Naive thymus-derived CD4-positive, alpha-beta T cell (primary cell): ENCODE measurements at regions not wholly inside any gene's neighbourhood (a gene's known extent, or its start where the extent isn't known, plus 50 kb on each side); places are given as distances from the start of the nearest gene placed in this dataset.
A peak's percentile ranks its signal among the peaks of the same experiment; 100 is the strongest.

ENCODE experiments used
- ATAC-seq: fragments of 150-1000 bp; cut with Tn5 transposase; 2 replicates; pipeline ENCODE4 v1.10.0; 2021; ENCODE audit warnings: mild to moderate bottlenecking, moderate library complexity
- CTCF ChIA-PET: fragments of 350-600 bp; sonication (Branson Sonifier 250); formaldehyde crosslinking; loops from one replicate; lab custom pipeline; 2021; ENCODE audit warnings: antibody characterized with exemption; lab: Charles Lee
- POLR2A ChIA-PET: fragments of 350-600 bp; sonication (Branson Sonifier 250); formaldehyde crosslinking; loops from one replicate; lab custom pipeline; 2021; ENCODE audit warnings: antibody characterized with exemption, inconsistent platforms; lab: Charles Lee
- DNase-seq, 9 donors: peaks; one replicate each; pipeline versions ENCODE4 v3.0.0 to v3.0.0-alpha.2; 2020 to 2022; ENCODE audit warnings: mixed read lengths in 1 of 9
- H3K27ac ChIP-seq: one replicate; pipeline ENCODE4 v1.7.0; 2013; ENCODE audit warnings: mild to moderate bottlenecking, low read depth, low read length, moderate library complexity
- H3K27me3 ChIP-seq, 2 donors: one replicate each; pipeline ENCODE4 v1.7.0; 2013; ENCODE audit warnings: low read length in 2 of 2, mild to moderate bottlenecking in 2 of 2, moderate library complexity in 2 of 2; ENCODE audit not compliant: control insufficient read depth in 2 of 2, insufficient read depth in 2 of 2
- H3K36me3 ChIP-seq, 3 experiments: 1 replicate in 2 of 3; 2 replicates in 1 of 3; pipeline ENCODE4 v1.7.0; 2013; ENCODE audit warnings: low read length in 3 of 3, mild to moderate bottlenecking in 3 of 3, moderate library complexity in 1 of 3; ENCODE audit not compliant: insufficient read depth in 3 of 3, control insufficient read depth in 2 of 3
- H3K4me1 ChIP-seq, 2 donors: one replicate each; pipeline ENCODE4 v1.7.0; 2013; ENCODE audit warnings: low read length in 2 of 2, mild to moderate bottlenecking in 2 of 2, moderate library complexity in 1 of 2; ENCODE audit not compliant: control insufficient read depth in 2 of 2, insufficient read depth in 2 of 2
- H3K4me3 ChIP-seq: 2 replicates; pipeline ENCODE4 v1.7.0; 2013; ENCODE audit warnings: mild to moderate bottlenecking, low read length
- H3K9me3 ChIP-seq, 3 experiments: 1 replicate in 2 of 3; 2 replicates in 1 of 3; pipeline ENCODE4 v1.7.0; 2013; ENCODE audit warnings: low read length in 3 of 3; ENCODE audit not compliant: control insufficient read depth in 2 of 3
- H3K27ac Mint-ChIP-seq, 9 donors: one replicate each; pipeline ENCODE4 v1.8.0; 2020 to 2022; ENCODE audit warnings: mixed read lengths in 9 of 9, mild to moderate bottlenecking in 8 of 9, moderate library complexity in 5 of 9, inconsistent platforms in 2 of 9
- H3K27me3 Mint-ChIP-seq, 5 donors: one replicate each; pipeline ENCODE4 v1.8.0; 2021 to 2022; ENCODE audit warnings: mixed read lengths in 5 of 5, mild to moderate bottlenecking in 1 of 5
- H3K36me3 Mint-ChIP-seq, 5 donors: one replicate each; pipeline ENCODE4 v1.8.0; 2020 to 2022; ENCODE audit warnings: mixed read lengths in 5 of 5, mild to moderate bottlenecking in 3 of 5, inconsistent platforms in 1 of 5
- H3K4me1 Mint-ChIP-seq, 7 donors: one replicate each; pipeline ENCODE4 v1.8.0; 2020 to 2022; ENCODE audit warnings: mixed read lengths in 7 of 7, mild to moderate bottlenecking in 3 of 7, inconsistent platforms in 1 of 7
- H3K4me3 Mint-ChIP-seq, 10 donors: one replicate each; pipeline ENCODE4 v1.8.0; 2020 to 2022; ENCODE audit warnings: mild to moderate bottlenecking in 10 of 10, mixed read lengths in 10 of 10, moderate library complexity in 6 of 10, inconsistent platforms in 2 of 10
- H3K9me3 Mint-ChIP-seq, 11 donors: one replicate each; pipeline ENCODE4 v1.8.0; 2020 to 2022; ENCODE audit warnings: mixed read lengths in 11 of 11, mild to moderate bottlenecking in 4 of 11, inconsistent platforms in 1 of 11, moderate library complexity in 1 of 11
- intact Hi-C, 2 donors: fragments of 100-400 bp; cut with micrococcal nuclease; formaldehyde crosslinking; loops; one replicate each; pipeline ENCODE4 v1.15.1; 2023

- no peaks in the 10 kb centered on the region for H3K9me3 ChIP-seq
- Mint-ChIP-seq H3K27ac (no peak overlapping the region), H3K9me3 (no peaks in the 10 kb centered on the region), H3K4me3 (no peak overlapping the region), H3K4me1 (peaks cover 0 to 4% (median 0%) of the 10 kb centered on the region in 7 donors), H3K27me3 (peaks cover 7 to 57% (median 34%) of the 10 kb centered on the region in 5 donors), H3K36me3 (no peaks in the 10 kb centered on the region)
- ChIA-PET POLR2A (no interaction called here), CTCF (no interaction called here)
- H3K27ac ChIP-seq, result no peak overlapping the region
- intact Hi-C loops, result no loop called here
- no peaks in the 10 kb centered on the region for H3K36me3 ChIP-seq
- no peaks in the 10 kb centered on the region for H3K4me1 ChIP-seq
- DNase-seq (no peak), ATAC-seq (no peak)
- H3K27me3 ChIP-seq, result no peaks in the 10 kb centered on the region
- no peak overlapping the region for H3K4me3 ChIP-seq
These were observed 57.8 kb upstream of the OTOS start for GRCh38 chr2:240198226-240198625.

- intact Hi-C loops, result no loop called here
- Mint-ChIP-seq H3K9me3 (peaks cover 0 to 1% (median 0%) of the 10 kb centered on the region in 11 donors), H3K27me3 (peaks cover 7 to 57% (median 29%) of the 10 kb centered on the region in 5 donors), H3K27ac (no peak overlapping the region), H3K4me3 (no peak overlapping the region), H3K36me3 (no peaks in the 10 kb centered on the region), H3K4me1 (peaks cover 0 to 4% (median 0%) of the 10 kb centered on the region in 7 donors)
- Histone ChIP-seq H3K4me3 (no peak overlapping the region), H3K27ac (no peak overlapping the region), H3K27me3 (no peaks in the 10 kb centered on the region), H3K9me3 (no peaks in the 10 kb centered on the region), H3K4me1 (no peaks in the 10 kb centered on the region), H3K36me3 (no peaks in the 10 kb centered on the region)
- DNase-seq (peak in 1 of 9 donors; percentile 7), ATAC-seq (no peak)
- CTCF ChIA-PET, result no interaction called here
- POLR2A ChIA-PET, result no interaction called here
These were observed 58.8 kb upstream of the OTOS start for GRCh38 chr2:240199133-240199870.

- Mint-ChIP-seq H3K9me3 (peaks cover 0 to 1% (median 0%) of the 10 kb centered on the region in 11 donors), H3K4me1 (peaks cover 0 to 4% (median 0%) of the 10 kb centered on the region in 7 donors), H3K36me3 (no peaks in the 10 kb centered on the region), H3K27ac (no peak overlapping the region), H3K4me3 (peak overlapping the region in 1 of 10 donors; percentile 4), H3K27me3 (peaks cover 7 to 59% (median 30%) of the 10 kb centered on the region in 5 donors)
- Histone ChIP-seq H3K4me3 (no peak overlapping the region), H3K36me3 (no peaks in the 10 kb centered on the region), H3K27me3 (no peaks in the 10 kb centered on the region), H3K4me1 (no peaks in the 10 kb centered on the region), H3K27ac (no peak overlapping the region), H3K9me3 (no peaks in the 10 kb centered on the region)
- ChIA-PET CTCF (no interaction called here), POLR2A (no interaction called here)
- peak in 1 of 9 donors; percentile 11 for DNase-seq
- no peak for ATAC-seq
- intact Hi-C loops, result no loop called here
These were observed 60.0 kb upstream of the OTOS start for GRCh38 chr2:240200230-240201051.

- H3K36me3 Mint-ChIP-seq, result peaks cover 0 to 5% (median 0%) of the 10 kb centered on the region in 5 donors
These were observed 61.4 kb upstream of the OTOS start for GRCh38 chr2:240201866-240202265.

GRCh38 chr2:240202586-240202985 is 62.1 kb upstream of the OTOS start:
- H3K27me3 ChIP-seq, result no peaks in the 10 kb centered on the region
- ChIA-PET POLR2A (no interaction called here), CTCF (no interaction called here)
- no peak overlapping the region for H3K27ac Mint-ChIP-seq
- H3K27me3 Mint-ChIP-seq, result peaks cover 10 to 47% (median 19%) of the 10 kb centered on the region in 5 donors
- peaks cover 0 to 5% (median 0%) of the 10 kb centered on the region in 5 donors for H3K36me3 Mint-ChIP-seq
- no peaks in the 10 kb centered on the region for H3K4me1 ChIP-seq
- H3K27ac ChIP-seq, result no peak overlapping the region
- intact Hi-C loops, result no loop called here
- H3K4me3 ChIP-seq, result no peak overlapping the region
- H3K9me3 Mint-ChIP-seq, result peaks cover 0 to 9% (median 0%) of the 10 kb centered on the region in 11 donors
- H3K9me3 ChIP-seq, result no peaks in the 10 kb centered on the region
- ATAC-seq (no peak), DNase-seq (no peak)
- H3K4me1 Mint-ChIP-seq, result peaks cover 0 to 3% (median 0%) of the 10 kb centered on the region in 7 donors
- H3K36me3 ChIP-seq, result no peaks in the 10 kb centered on the region
- no peak overlapping the region for H3K4me3 Mint-ChIP-seq

More at GRCh38 chr2:240201866-240202265, 61.4 kb upstream of the OTOS start:
- no peak overlapping the region for H3K4me3 ChIP-seq
- Mint-ChIP-seq H3K4me1 (peaks cover 0 to 3% (median 0%) of the 10 kb centered on the region in 7 donors), H3K4me3 (no peak overlapping the region), H3K27ac (no peak overlapping the region), H3K27me3 (peaks cover 10 to 47% (median 19%) of the 10 kb centered on the region in 5 donors), H3K9me3 (peaks cover 0 to 9% (median 0%) of the 10 kb centered on the region in 11 donors)
- no peak for ATAC-seq
- POLR2A ChIA-PET, result no interaction called here
- DNase-seq, result no peak
- CTCF ChIA-PET, result no interaction called here
- H3K36me3 ChIP-seq, result no peaks in the 10 kb centered on the region
- no peaks in the 10 kb centered on the region for H3K27me3 ChIP-seq
- H3K27ac ChIP-seq, result no peak overlapping the region
- intact Hi-C loops, result no loop called here
- H3K4me1 ChIP-seq, result no peaks in the 10 kb centered on the region
- no peaks in the 10 kb centered on the region for H3K9me3 ChIP-seq

- intact Hi-C loops, result no loop called here
- no peak overlapping the region for H3K27ac ChIP-seq
- no peaks in the 10 kb centered on the region for H3K27me3 ChIP-seq
- no peak overlapping the region for H3K27ac Mint-ChIP-seq
- no peaks in the 10 kb centered on the region for H3K36me3 ChIP-seq
- CTCF ChIA-PET, result no interaction called here
- H3K9me3 Mint-ChIP-seq, result peaks cover 0 to 9% (median 0%) of the 10 kb centered on the region in 11 donors
- peaks cover 10 to 47% (median 19%) of the 10 kb centered on the region in 5 donors for H3K27me3 Mint-ChIP-seq
- no peak overlapping the region for H3K4me3 ChIP-seq
- POLR2A ChIA-PET, result no interaction called here
- peaks cover 0 to 3% (median 0%) of the 10 kb centered on the region in 7 donors for H3K4me1 Mint-ChIP-seq
- H3K36me3 Mint-ChIP-seq, result peaks cover 0 to 5% (median 0%) of the 10 kb centered on the region in 5 donors
- DNase-seq (no peak), ATAC-seq (no peak)
- H3K4me1 ChIP-seq, result no peaks in the 10 kb centered on the region
- H3K4me3 Mint-ChIP-seq, result no peak overlapping the region
- H3K9me3 ChIP-seq, result no peaks in the 10 kb centered on the region
These were observed 62.8 kb upstream of the OTOS start for GRCh38 chr2:240203031-240203787.
